Chondrocyte (in vitro differentiated cells): ENCODE measurements at regions not wholly inside any gene's neighbourhood (a gene's known extent, or its start where the extent isn't known, plus 50 kb on each side); places are given as distances from the start of the nearest gene placed in this dataset.
"Not testable (repeated sequence)": the region's sequence is repeated elsewhere in the genome, so short reads cannot be mapped to it uniquely, and the experiment has no call there.

Experiments
- DNase-seq: peaks from one replicate; pipeline ENCODE4 v3.0.0; 2021; ENCODE audit warnings: mixed read lengths, low spot score
- H3K27ac Mint-ChIP-seq: one replicate; pipeline ENCODE4 v1.8.0; 2021; ENCODE audit warnings: mild to moderate bottlenecking, moderate library complexity, mixed read lengths; ENCODE audit not compliant: unreplicated experiment
- H3K27me3 Mint-ChIP-seq: 2 replicates; pipeline ENCODE4 v1.8.0; 2021; ENCODE audit warnings: low read depth, mixed read lengths
- H3K36me3 Mint-ChIP-seq: 2 replicates; pipeline ENCODE4 v1.8.0; 2021; ENCODE audit warnings: low read depth, mixed read lengths
- H3K4me1 Mint-ChIP-seq: 2 replicates; pipeline ENCODE4 v1.8.0; 2021; ENCODE audit warnings: low read depth, mild to moderate bottlenecking, mixed read lengths
- H3K4me3 Mint-ChIP-seq: one replicate; pipeline ENCODE4 v1.8.0; 2021; ENCODE audit warnings: mild to moderate bottlenecking, moderate library complexity, mixed read lengths; ENCODE audit not compliant: unreplicated experiment
- H3K9me3 Mint-ChIP-seq: 2 replicates; pipeline ENCODE4 v1.8.0; 2021; ENCODE audit warnings: low read depth, mixed read lengths
- TF ChIP-seq, protein P1 (sequence below): fragments of 200-600 bp; sonication (generic); IDR thresholded peaks from 2 replicates; pipeline ENCODE4 v1.5.0; 2021; ENCODE audit warnings: antibody characterized with exemption, mild to moderate bottlenecking, moderate library complexity

DNA sequence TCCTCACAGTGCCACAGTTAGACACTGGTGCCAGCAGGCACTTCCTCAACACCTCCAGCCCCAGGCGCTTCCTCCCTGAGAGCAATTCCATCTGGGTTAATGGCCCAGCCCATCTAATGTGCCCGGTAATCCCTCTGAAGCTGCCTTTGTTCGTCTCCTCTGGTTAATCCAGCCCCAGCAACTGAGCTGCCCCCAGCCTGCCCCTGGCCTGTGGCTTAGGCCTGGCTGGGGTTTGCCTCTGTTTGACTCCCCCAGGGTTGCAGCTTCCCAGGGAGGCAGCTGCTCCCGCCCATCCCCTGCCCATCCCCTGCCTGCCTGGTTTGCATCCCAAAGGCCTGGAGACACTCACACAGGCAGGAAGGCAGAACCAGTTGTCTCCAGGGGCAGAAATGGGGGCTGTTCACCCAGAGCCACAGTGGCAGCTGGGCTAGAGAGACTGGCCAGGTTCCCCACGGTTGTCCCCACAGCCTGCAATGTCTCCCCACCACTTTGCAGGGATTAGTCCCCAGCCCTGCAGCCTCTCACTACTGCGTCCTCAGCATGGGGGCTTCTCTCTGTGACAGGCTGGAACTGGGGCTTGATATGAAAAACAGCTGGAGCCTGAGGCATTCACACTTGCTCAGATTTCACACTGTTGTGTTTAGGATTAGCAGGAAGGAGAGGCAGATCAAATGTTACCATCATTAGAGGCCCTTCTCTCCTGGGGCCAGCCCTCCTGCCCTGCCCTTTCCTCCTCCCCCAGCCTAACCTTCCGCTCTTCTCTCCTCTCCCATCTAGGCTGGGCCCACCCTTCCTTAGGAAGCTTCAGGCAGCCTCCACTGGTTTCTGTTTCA, 120.2 kb downstream of the TLR5 start:
- Mint-ChIP-seq H3K4me1 (peaks cover 13% of the 10 kb centered on the region), H3K4me3 (no peak overlapping the region), H3K27me3 (peaks cover 2% of the 10 kb centered on the region), H3K9me3 (no peaks in the 10 kb centered on the region), H3K36me3 (no peaks in the 10 kb centered on the region), H3K27ac (no peak overlapping the region)
- TF ChIP-seq, protein P1, sequence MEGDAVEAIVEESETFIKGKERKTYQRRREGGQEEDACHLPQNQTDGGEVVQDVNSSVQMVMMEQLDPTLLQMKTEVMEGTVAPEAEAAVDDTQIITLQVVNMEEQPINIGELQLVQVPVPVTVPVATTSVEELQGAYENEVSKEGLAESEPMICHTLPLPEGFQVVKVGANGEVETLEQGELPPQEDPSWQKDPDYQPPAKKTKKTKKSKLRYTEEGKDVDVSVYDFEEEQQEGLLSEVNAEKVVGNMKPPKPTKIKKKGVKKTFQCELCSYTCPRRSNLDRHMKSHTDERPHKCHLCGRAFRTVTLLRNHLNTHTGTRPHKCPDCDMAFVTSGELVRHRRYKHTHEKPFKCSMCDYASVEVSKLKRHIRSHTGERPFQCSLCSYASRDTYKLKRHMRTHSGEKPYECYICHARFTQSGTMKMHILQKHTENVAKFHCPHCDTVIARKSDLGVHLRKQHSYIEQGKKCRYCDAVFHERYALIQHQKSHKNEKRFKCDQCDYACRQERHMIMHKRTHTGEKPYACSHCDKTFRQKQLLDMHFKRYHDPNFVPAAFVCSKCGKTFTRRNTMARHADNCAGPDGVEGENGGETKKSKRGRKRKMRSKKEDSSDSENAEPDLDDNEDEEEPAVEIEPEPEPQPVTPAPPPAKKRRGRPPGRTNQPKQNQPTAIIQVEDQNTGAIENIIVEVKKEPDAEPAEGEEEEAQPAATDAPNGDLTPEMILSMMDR: no peak
- no peak for DNase-seq

DNA sequence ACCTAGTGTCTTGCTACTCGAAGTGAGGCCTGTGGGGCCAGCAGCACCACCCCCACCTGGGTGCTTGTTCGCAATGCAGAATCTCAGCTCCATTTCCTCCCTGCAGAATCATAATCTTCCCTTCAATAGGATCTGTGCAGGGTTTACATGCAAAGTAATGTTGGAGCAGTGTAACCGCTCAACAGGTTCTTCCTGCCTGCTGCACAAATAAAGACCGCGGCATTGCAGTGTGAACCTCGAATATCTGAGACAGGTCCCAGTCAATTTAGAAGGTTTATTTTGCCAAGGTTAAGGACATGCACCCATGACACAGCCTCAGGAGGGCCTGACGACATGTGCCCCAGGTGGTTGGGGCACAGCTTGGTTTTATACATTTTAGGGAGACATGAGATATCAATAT, 119.2 kb downstream of the TLR5 start:
- Mint-ChIP-seq H3K4me3 (no peak overlapping the region), H3K9me3 (no peaks in the 10 kb centered on the region), H3K27ac (no peak overlapping the region), H3K27me3 (peaks cover 5% of the 10 kb centered on the region), H3K36me3 (no peaks in the 10 kb centered on the region), H3K4me1 (peaks cover 13% of the 10 kb centered on the region)
- no peak for DNase-seq
- TF ChIP-seq, protein P1: no peak

DNA sequence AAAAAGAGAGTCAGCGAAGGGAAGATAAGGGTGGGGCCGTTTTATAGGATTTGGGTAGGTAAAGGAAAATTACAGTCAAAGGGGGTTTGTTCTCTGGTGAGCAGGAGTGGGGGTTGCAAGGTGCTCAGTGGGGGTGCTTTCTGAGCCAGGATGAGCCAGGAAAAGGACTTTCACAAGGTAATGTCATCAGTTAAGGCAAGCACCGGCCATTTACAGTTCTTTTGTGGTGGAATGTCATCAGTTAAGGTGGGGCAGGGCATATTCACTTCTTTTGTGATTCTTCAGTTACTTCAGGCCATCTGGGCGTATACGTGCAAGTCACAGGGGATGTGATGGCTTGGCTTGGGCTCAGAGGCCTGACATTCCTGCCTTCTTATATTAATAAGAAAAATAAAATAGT, 118.6 kb downstream of the TLR5 start:
- not testable (repeated sequence) for H3K27ac Mint-ChIP-seq, H3K36me3 Mint-ChIP-seq

DNA sequence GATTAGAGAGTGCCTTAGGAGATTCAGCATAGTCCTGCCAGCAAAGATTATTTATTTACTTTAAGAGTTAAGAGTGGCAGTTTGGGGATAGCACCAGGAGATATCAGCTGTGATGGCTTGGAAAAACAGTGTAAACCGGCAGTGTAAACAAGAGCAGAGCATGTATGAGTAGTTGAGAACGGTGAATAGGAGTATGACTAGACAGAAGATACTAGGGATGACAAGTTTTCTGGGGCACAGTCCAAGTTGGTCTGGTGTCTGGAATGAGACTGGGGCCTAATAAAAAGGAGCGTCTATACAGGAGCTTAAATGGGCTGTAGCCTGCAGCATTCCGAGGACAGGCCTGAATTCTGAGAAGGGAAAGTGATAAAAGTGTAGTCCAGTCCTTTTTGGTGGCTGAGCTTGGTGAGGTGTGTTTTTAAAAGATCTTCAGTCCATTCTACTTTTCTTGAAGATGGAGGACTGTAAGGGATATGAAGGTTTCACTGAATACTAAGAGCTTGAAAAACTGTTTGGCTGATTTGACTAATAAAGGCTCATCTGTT, 117.8 kb downstream of the TLR5 start:
- peaks cover 14% of the 10 kb centered on the region for H3K27me3 Mint-ChIP-seq
- not testable (repeated sequence) for H3K9me3 Mint-ChIP-seq, H3K4me3 Mint-ChIP-seq, H3K36me3 Mint-ChIP-seq, DNase-seq
- peaks cover 13% of the 10 kb centered on the region for H3K4me1 Mint-ChIP-seq
- peak overlapping the region; percentile 75 for H3K27ac Mint-ChIP-seq

More for the DNA sequence above, 118.6 kb downstream of the TLR5 start:
- H3K27me3 Mint-ChIP-seq, DNase-seq, H3K9me3 Mint-ChIP-seq, H3K4me3 Mint-ChIP-seq: not testable (repeated sequence)
- H3K4me1 Mint-ChIP-seq: peaks cover 13% of the 10 kb centered on the region

DNA sequence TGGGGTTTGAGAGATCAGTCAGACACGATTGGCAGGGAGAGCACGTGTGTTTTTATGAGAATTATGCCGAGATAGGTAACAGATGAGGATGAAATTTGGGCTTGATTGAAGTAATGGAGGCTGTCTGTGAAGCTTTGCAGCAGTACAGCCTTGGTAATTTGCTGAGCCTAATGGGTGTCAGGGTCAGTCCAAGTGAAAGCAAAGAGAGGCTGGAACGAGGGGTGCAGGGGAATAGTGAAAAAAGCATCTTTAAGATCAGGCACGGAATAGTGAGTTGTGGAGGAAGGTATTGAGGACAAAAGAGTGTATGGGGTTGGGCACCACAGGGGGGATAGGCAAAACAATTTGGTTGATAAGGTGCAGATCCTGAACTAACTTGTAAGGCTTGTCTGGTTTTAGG, 116.4 kb downstream of the TLR5 start:
- not testable (repeated sequence) for H3K9me3 Mint-ChIP-seq, DNase-seq, H3K36me3 Mint-ChIP-seq, H3K27ac Mint-ChIP-seq, H3K4me3 Mint-ChIP-seq
- Mint-ChIP-seq H3K27me3 (peaks cover 18% of the 10 kb centered on the region), H3K4me1 (peaks cover 13% of the 10 kb centered on the region)

DNA sequence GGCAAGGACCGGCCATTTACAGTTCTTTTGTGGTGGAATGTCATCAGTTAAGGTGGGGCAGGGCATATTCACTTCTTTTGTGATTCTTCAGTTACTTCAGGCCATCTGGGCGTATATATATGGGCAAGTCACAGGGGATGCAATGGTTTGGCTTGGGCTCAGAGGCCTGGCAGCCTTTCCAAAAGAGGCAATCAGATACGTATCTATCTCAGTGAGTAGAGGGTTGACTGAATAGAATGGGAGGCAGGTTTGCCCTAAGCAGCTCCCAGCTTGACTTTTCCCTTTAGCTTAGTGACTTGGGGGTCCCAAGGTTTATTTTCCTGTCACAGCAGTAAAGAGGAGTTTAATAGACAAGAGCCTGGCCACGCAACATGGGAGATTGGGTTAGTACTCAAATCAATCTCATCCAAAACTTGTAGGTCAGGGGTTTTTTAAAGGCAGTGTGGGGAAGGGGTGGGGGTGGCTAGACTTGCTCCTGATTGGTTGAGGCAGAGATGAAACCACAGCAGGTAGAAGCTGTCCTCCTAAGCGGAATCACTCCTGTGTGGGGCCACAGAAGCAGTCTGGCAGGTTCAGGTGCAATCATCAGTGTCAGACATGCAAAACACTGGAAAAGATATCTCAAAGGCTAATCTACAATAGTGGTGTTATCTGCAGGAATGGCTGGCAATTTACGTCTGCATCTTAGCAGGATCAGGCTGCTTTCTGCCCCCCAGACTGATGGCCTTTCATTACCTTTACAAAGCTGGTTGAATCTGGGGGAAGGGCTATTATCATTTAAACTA, 112.9 kb downstream of the TLR5 start:
- TF ChIP-seq, protein P1: no peak
- H3K36me3 Mint-ChIP-seq: no peaks in the 10 kb centered on the region
- no peak for DNase-seq
- H3K4me3 Mint-ChIP-seq: no peak overlapping the region
- no peak overlapping the region for H3K27ac Mint-ChIP-seq
- H3K4me1 Mint-ChIP-seq: peaks cover 4% of the 10 kb centered on the region
- peaks cover 17% of the 10 kb centered on the region for H3K27me3 Mint-ChIP-seq
- no peaks in the 10 kb centered on the region for H3K9me3 Mint-ChIP-seq
